Activated CD4-positive, alpha-beta T cell treated with anti-CD3 and anti-CD28 coated beads for 4 hours (primary cell): ENCODE measurements at regions not wholly inside any gene's neighbourhood (a gene's known extent, or its start where the extent isn't known, plus 50 kb on each side); places are given as distances from the start of the nearest gene placed in this dataset.

Source experiments
- DNase-seq, 2 donors: peaks; one replicate each; pipeline ENCODE4 v3.0.0-alpha.2; 2020

GRCh38 chr6:54646069-54646950 lies 200.3 kb upstream of the FAM83B start:
- no peak for DNase-seq

DNA sequence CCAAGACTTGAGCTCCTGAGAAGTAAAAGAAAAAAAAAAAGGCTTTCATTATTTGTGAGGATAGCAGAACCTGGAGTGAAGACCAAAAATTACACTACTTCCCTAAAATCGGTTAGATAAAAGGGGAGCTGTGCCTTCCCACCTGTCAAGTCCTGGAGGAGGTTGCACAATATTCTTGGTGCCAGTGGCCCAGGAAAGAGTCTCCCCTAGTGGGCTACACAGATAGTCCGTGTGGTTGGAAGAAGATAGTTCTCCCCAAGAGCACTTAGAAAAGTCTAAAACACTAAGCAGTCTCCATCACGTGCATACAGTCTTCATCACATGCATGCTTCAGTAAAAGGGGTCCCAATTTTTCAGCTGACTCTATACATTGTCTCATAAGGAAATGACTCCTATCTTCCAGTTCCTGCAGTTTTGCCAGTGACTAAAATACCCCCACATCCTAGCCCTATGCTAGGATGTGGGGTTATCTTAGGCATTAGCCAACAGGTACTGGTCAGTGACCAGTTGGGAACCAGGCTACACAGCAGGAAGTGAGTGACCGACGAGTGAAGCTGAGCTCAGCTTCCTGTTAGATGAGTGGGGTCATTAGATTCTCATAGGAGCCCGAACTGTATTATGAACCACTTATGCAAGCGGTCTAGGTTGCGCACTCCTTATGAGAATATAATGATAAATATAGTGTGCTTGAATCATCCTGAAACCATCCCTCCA lies 199.5 kb upstream of the FAM83B start:
- no peak for DNase-seq

GRCh38 chr6:54654381-54654780 lies 192.2 kb upstream of the FAM83B start:
- no peak for DNase-seq

- DNase-seq: no peak
Observed at GRCh38 chr6:54655162-54655561, 191.4 kb upstream of the FAM83B start.

- no peak for DNase-seq
Observed at GRCh38 chr6:54665278-54665677, 181.3 kb upstream of the FAM83B start.

- no peak for DNase-seq
Observed at GRCh38 chr6:54680531-54680930, 166.0 kb upstream of the FAM83B start.

DNA sequence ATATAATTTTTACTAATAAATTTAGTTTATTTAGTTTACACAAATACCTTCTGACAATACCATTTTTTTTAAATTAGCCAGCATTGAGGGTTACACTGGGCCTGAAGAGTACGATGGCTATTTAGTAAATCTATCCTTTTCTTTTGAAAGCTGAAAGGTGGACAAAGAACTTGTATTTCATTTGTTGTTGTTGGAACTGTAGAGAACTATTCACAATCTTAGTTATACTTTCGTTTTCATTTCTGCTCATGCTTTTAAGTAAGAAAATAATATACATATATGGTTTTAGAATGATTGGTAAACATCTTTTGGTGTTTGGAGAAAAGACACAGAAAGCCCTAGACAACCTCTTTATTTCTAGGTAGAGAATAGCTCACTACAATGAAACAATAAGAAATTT lies 165.3 kb upstream of the FAM83B start:
- DNase-seq: no peak

- DNase-seq: no peak
Observed at GRCh38 chr6:54681987-54682386, 164.6 kb upstream of the FAM83B start.

GRCh38 chr6:54689620-54690019 lies 157.0 kb upstream of the FAM83B start:
- no peak for DNase-seq

- DNase-seq: no peak
Observed at GRCh38 chr6:54690596-54690995, 156.0 kb upstream of the FAM83B start.

DNA sequence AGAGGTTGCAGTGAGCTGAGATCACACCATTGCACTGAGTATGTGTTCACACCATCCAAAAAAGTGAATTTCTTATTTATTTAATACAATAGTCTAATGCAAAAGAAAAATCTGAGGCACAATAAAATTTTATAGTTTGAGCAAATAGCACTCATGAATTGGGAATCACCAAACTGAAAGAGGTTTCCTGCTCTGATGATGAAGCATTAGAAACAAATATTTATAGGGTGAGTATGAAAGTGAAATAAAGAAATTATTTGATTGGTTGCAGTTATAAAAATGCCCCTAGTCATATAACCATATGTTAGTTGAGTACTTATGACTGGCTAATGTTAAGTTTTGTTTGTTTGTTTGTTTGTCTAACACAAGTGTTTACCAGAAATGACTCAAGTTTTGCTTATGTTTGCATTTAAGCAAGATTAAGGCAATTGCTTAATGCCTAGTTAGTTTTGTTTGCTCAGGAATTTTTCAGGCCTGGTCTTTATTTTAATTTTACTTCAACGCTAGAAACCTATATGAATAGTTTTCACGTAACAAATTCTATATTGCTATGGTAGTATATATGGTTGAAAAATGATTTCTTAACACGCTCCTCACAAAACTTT lies 151.5 kb upstream of the FAM83B start:
- no peak for DNase-seq

GRCh38 chr6:54695815-54696214 lies 150.8 kb upstream of the FAM83B start:
- DNase-seq: no peak

GRCh38 chr6:54697424-54697823 lies 149.1 kb upstream of the FAM83B start:
- no peak for DNase-seq

GRCh38 chr6:54698974-54699373 lies 147.6 kb upstream of the FAM83B start:
- DNase-seq: no peak

GRCh38 chr6:54700158-54700557 lies 146.4 kb upstream of the FAM83B start:
- DNase-seq: no peak

GRCh38 chr6:54702772-54703171 lies 143.8 kb upstream of the FAM83B start:
- no peak for DNase-seq

DNA sequence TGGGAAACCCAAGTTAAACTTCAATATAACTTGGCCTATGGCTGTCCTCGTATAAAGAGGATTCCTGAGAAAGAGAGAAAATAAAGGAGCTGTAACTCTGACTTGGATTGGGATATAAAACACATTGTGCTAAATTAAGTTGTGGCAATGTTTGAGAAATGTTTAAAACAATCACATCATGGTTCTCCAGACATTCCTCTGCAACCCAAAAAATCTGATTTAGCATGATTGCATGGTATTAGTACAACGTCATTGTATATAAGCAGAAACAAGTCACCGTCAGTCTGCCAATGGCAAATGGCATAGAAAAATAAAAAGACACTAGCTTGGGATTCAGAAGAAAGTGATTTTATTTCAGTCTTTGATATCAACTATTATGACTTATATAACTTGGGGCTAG lies 140.2 kb upstream of the FAM83B start:
- DNase-seq: no peak

- DNase-seq: no peak
Observed at GRCh38 chr6:54706844-54707605, 139.5 kb upstream of the FAM83B start.

- no peak for DNase-seq
Observed at GRCh38 chr6:54710456-54710855, 136.1 kb upstream of the FAM83B start.

DNA sequence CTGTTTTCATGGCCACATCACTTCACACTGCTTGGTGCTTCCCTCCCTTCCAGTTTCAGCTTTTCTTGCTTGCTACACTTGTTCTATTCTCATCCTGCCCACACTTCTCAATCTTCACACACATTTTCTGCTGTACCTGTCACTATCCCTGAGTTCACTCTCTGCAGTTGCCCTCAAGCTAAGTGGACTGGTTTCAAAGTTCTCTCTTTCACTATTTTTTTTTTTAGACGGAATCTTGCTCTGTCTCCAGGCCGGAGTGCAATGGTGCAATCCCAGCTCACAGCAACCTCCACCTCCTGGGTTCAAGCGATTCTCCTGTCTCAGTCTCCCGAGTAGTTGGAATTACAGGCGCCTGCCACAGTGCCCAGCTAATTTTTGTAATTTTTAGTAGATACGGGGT lies 130.6 kb upstream of the FAM83B start:
- no peak for DNase-seq

DNA sequence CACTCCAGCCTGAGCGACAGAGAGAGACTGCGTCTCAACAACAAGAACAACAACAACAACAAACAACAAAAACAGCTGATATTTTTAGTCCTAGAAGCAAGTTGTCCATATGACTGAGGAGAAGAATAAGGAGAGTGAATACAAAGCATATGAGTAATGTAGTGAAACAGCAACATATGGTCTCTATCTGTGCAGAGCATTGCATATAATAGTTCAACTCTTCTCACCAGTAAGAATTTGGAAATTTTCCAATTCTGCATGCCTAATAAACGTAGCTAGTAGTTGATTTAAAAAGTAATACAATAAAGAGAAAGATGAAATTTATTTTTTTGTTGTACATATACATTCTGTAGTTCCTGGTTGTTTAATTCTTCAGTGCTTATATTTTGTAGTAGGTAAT lies 129.7 kb upstream of the FAM83B start:
- no peak for DNase-seq

GRCh38 chr6:54717849-54718455 lies 128.6 kb upstream of the FAM83B start:
- peak; percentile 11 to 26 for DNase-seq

- no peak for DNase-seq
Observed at GRCh38 chr6:54718541-54719023, 128.0 kb upstream of the FAM83B start.
